SKM-1 (cell line): ENCODE measurements at regions not wholly inside any gene's neighbourhood (a gene's known extent, or its start where the extent isn't known, plus 50 kb on each side); places are given as distances from the start of the nearest gene placed in this dataset.
"Not testable (repeated sequence)": the region's sequence is repeated elsewhere in the genome, so short reads cannot be mapped to it uniquely, and the experiment has no call there.

ENCODE experiments used
- DNase-seq: peaks from one replicate; lab custom pipeline; 2025; ENCODE audit not compliant: unreplicated experiment; lab: John Stamatoyannopoulos, UW

GRCh38 chr2:117342415-117342814 is 472.1 kb upstream of the DDX18 start:
- DNase-seq: no peak

GRCh38 chr2:117349687-117350086 is 464.8 kb upstream of the DDX18 start:
- no peak for DNase-seq

GRCh38 chr2:117351396-117351795 is 463.1 kb upstream of the DDX18 start:
- no peak for DNase-seq

DNA sequence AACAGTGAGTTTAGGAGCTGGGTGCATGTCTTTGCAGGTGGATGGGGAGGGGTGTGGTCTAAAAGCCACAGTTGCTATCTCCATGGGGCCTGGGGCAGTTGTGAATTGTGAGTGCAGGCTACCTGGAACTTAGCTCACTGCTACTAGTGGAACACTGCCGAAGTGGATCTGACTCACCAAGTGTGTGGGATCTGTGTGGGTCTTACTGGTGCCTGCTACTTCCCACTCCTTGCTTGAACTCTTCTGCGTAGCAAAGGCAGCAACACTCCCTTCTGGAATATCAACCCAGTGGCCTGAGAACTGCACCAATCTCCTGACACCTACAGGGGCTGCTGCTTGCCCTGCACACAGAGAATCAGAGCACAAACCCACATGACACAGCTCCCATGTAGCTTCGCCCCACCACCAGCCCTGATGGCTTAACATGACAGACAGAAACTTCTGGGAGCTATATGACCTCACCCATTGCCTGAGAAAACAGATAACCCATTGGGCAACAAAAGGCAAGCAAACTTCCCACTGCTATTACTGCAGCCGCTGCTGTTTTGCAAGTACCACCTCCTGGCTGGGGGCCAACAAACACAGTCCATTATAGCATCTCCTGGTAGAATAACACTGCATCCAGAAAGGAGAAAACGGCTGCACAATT is 455.1 kb upstream of the DDX18 start:
- no peak for DNase-seq

DNA sequence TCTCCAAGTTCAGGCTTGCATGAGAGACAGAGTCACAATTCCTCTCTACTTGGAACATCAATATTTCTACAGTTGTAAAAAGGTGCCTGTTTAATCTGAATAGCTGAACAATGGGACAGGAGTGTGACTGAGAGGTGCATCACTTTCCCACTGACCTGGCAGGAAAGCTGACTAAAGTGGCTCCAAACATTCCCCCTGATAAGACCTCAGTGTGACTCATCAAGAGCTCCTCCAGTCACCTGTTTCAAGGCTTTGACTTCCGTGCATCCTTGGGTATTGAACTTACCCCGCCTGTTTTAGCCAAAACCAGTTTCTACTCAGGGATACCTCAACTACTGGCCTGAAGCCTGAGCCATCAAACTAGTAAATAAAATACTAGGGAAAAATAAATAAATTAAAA is 453.9 kb upstream of the DDX18 start:
- no peak for DNase-seq

DNA sequence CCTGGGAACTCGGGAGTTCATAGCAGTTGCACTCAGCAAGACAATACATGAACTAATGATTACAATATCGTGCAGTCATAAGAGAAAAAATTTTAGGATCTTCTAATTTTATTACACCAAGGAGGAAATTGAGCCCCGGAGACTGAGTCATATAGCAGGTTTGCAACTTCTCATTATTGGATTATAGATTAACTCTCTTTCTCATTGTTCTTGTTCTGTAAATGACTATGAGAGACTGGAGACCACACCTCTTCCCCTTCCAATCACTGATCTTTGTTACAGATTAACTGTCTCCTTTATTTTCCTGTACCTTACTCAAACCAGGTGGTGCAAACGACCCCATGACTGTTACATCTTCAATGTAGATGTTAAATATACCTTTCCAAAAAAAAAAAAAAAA is 435.8 kb upstream of the DDX18 start:
- no peak for DNase-seq

- DNase-seq: no peak
These were observed 434.6 kb upstream of the DDX18 start for GRCh38 chr2:117379928-117380327.

DNA sequence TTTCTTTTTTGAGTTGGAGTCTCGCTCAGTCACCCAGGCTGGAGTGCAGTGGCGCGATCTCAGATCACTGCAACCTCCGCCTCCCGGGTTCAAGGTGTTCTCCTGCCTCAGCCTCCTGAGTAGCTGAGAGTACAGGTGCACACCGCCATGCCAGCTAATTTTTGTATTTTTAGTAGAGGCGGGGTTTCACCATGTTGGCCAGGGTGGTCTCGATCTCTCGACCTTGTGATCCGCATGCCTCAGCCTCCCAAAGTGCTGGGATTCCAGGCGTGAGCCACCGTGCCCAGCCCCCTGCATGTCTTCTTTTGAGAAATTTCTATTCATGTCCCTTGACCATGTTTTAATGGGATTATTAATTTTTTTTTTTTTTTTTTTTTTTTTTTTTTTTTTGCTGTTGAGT is 430.5 kb upstream of the DDX18 start:
- DNase-seq: not testable (repeated sequence)

DNA sequence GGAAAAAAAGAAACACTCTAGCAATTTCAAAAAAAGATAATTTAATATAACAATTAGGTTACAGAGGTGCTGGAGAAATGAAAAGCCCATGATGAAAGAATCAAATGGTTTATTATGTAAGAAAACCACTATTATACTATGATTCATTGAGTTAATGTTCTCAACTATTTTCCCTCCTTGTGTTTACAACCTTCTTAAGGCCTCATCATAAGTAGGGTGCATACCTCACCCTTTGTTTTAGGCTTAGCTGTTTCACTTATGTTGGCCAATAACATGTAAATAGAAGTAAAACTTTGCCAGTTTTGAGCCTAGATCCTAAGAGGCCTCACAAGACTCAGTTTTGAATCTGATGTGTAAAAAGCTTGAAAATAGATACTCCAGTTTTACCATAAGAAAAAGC is 418.3 kb upstream of the DDX18 start:
- no peak for DNase-seq

GRCh38 chr2:117401582-117401981 is 412.9 kb upstream of the DDX18 start:
- DNase-seq: no peak

GRCh38 chr2:117406443-117406842 is 408.0 kb upstream of the DDX18 start:
- no peak for DNase-seq

DNA sequence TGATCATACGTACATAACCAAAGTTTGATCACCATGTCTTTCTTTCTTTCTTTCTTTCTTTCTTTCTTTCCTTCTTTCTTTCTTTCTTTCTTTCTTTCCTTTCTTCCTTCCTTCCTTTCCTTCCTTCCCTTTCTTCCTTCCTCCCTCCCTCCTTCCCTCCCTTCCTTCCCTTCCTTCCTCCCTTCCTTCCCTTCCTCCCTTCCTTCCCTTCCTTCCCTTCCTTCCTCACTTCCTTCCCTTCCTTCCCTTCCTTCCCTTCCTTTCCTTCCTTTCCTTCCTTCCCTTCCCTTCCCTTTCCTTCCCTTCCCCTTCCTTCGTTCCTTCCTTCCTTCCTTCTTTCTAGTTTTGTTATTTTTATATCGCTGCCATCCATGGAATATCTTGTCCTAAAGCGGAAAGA is 406.7 kb upstream of the DDX18 start:
- DNase-seq: no peak

DNA sequence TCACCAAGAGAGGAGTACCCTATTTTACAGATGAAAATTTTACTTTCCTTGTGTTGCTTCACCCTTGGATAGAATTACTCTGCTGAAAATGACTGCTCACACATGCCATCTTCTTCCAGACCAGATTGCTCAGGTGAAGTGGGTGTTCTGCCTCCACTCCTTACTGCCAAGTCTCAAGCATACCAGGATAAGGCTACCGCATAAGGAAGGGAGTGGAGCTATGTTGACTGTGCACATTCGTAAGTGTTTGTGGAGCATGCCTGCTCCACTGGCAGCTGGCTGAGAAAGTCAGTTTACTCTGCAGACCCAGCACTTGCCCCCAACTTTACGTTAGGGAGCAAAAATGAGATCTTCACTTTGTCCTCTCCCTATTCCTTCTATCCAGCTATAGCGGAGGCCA is 405.0 kb upstream of the DDX18 start:
- no peak for DNase-seq

- no peak for DNase-seq
These were observed 402.5 kb upstream of the DDX18 start for GRCh38 chr2:117411983-117412382.

DNA sequence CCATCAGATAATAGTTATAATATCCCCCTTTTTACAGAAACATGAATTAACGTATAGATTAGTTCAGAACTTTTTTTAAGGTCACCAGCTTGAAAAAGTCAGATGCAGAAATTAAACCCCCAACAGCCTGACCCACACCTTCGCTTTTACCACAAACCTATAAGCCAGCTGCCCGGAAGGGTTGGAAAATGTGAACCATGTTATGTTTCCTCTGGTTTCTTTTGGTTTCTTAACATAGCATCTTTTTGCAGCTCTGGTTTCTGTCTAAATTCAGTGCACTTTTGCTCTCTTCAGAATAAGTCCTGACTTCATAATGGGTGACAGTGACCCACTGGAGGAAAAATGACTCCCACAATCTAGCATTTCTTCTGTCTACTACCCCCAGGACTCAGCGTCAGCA is 381.7 kb upstream of the DDX18 start:
- no peak for DNase-seq

- DNase-seq: no peak
These were observed 377.8 kb upstream of the DDX18 start for GRCh38 chr2:117436697-117437096.

DNA sequence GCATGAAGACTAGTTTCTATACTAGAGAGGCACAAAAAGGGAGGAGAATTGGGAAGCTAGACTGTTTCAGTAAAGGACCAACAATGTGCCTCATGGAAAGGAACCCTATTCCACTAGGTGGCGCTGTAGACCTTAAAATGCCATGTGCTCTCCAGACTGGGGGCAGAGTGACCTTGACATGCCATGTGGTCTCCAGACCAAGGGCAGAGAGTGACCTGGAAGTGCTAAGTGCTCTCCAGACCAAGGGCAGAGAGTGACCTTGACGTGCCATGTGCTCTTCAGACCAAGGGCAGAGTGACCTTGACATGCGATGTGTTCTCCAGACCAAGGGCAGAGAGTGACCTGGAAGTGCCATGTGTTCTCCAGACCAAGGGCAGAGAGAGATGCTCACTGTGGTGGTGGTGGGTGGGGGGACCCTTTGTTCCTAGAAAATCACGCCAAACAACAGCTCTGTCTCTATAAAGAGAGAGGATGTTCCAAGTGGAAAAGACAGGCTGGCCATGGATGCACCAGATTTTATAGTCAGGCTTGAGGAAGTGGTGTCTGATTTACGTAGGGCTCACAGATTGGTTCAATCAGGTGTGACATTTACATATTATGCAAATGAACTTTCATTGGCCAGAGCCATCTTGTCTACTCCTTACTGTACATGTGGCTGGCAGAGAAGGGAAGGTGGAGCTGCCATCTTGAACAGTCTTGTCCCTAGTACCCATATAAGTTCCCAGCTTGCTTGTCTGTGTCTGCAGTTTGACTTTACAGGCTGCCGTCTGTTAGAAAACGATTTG is 344.0 kb upstream of the DDX18 start:
- no peak for DNase-seq

DNA sequence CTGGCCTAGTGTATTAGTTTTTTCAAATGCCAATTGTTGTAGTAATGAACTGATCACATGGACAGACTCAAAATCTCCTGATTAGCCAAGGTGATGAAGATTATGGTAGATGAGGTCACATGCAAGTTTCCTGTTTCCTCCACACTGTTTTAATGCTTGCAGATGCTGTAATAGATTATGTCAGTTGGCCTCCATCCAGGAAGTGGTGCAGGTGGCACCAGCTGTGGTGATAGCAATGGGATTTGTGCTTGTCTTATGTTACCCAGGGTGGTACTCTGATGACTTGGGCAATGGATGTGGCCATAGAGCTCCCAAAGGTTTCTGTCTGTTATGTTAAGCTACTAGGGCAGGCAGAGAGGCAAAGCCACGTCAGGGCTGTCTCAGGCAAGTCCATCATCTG is 332.9 kb upstream of the DDX18 start:
- DNase-seq: no peak

- no peak for DNase-seq
These were observed 328.9 kb upstream of the DDX18 start for GRCh38 chr2:117485588-117485987.

- no peak for DNase-seq
These were observed 328.4 kb upstream of the DDX18 start for GRCh38 chr2:117486081-117486480.

DNA sequence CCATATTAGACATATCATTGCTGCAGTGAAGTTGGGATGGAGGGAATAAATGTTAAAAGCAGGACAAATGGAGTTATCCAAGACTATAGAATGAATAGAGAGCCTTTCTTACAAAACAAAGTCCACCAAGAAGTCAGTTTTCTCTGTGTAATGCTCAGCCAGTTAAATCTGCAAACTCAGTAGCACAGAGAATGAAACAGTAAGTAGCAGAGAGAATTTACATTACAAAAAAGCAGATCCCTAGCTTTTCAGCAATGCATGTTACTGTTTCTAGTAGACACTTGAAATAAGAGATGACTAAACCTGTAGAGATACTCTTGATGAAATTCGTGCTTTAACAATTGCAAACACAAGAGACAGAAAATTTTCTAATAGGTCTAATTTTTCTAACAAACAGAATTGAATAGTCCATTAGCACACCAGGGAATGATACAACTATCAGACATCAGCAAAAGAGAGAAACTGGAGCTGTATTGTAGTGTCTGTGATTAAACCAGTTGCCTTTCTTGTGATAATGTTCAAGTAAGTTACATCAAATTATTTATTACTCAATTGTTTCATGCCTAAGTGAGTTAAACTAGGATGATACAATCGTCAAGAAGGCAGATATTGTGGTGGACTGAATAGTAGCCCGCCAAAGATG is 322.2 kb upstream of the DDX18 start:
- DNase-seq: no peak

DNA sequence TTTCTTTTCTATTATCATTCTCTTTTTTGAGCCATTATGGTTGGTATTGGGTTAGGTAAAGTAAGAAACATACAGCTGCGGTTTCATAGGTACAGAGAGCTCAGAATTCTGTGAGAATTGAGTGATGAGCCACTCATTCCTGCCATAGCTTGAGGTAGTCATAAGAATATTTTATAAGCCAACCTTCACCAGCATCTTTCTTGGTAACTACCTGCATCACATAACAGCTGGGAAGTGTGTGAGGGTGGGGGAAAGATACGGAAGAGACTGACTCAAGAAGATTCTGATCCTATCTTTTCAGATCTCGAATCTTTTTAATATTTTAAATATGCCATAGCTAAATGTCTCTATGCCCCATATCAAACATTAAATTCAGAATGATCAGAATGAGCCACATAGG is 313.8 kb upstream of the DDX18 start:
- DNase-seq: no peak
